HTR-8/SVneo (cell line): ENCODE measurements at regions not wholly inside any gene's neighbourhood (a gene's known extent, or its start where the extent isn't known, plus 50 kb on each side); places are given as distances from the start of the nearest gene placed in this dataset.

Source experiments
- DNase-seq: peaks from one replicate; pipeline ENCODE4 v3.0.0; 2011; ENCODE audit warnings: low spot score, mixed read lengths; ENCODE audit not compliant: insufficient read length
- FAIRE-seq: peaks from 2 replicates; lab custom pipeline; 2011; peaks lifted over from hg19 to GRCh38; lab: Jason Lieb, UNC

DNA sequence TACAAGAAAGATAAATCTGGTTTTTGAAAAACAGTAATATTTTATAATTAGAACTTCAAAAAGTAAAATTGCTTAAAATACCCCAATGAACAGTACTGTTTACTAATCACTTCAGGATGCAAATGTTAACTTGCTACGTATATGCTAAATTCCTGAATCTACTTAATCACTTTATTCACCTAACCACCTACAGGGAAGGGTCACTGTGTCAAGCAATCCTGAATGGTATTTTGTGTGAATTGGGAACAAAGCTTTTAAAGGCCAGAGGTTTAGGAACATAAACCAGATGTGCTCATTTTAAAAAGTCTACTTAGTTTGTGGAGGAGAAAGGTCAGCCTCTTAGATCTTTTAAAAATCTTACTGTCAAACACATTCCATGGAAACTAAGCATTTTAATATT lies 1143.0 kb upstream of the ADGRL2 start:
- DNase-seq (no peak), FAIRE-seq (no peak)

DNA sequence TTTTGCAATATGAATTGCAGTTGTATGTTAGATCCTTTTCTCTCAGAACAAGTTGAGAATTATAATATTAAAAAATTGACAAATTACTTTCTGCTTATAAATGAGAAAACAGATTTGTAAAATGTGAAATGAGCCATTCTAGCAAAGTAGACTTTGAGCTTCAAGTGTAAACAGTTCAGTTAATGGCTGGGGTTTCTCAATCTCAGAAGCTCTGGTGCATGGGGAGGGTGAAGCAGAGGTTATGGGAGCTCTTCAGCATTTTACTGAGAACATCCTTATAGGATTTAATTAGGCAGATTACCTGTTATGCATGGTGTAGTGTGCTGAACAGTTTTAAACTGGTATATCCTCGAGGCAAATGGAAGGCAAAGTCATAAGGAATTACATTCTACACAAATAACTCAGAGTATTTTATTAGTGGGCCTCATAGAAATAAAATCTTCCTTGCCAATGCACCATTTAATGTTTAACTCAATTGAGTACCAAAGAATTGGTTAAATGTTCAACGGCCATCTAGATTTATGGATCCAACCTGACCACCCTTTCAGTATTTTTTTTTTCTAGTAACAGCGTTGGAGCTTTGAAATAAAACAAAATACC lies 1143.6 kb upstream of the ADGRL2 start:
- FAIRE-seq = no peak
- DNase-seq = no peak

DNA sequence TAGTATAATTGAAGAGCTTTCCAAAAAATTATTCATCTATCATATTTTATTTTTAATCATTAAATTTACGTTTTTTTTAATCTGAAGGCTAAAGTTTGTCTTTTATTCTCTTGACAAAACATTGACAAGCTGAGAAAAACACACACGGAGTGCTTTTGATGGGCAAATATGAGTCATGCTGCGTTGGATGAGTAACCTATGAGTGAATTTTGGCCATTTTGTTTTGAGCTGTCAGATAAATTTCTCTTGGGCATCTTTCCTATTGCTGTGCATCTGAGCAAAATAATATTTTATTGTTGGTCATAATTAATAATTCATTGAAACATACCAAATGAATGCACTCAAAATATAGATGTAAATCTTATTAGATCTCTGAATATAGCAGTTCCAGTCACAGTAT lies 1144.1 kb upstream of the ADGRL2 start:
- DNase-seq (no peak), FAIRE-seq (no peak)

DNA sequence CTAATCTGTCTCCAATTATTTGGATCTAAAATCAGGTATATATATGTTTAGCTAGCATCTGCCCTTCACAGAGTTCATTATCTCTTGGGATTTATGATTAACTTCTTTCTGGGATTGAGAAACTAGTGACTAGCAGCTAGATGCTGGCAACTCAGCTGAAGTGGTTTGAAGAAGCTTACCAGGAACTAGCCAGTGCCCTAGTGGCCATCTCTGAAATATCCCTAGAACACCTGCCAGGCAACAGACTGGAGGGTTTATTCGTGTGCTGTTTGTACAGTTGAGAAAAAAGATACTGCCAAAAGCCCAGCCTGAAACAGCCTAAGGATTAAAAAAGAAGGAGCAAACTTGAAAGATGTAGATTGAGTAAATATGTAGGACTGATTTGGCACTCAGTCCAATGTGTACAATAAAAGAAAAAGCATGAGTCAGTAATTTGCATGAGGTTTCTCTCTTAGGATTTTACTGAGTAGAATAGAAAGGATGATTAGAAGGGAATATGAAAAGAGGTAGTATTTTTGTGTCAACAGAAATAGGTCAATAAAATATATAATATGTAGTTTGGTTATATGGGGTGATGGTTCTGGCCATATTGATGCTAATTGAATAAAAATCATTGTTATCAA lies 1144.6 kb upstream of the ADGRL2 start:
- DNase-seq (no peak), FAIRE-seq (no peak)

DNA sequence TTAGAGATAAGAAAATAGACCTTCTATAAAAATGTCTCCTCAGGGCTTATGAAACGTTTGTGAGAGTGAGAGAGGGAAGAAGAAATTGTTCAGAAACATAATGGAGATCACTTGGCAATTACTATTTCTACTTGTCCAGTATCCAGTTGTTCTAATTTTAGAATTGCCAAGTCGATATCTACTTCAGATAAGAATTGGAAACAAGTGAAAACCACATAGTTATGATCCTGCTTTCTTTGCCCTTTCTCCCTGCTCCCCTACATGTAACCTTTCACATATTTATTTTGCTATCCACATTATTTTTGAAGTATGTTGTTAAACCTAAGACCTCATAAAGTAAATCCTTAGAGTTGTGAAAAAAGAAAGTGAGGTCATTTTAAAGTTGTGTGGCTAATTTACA lies 1154.7 kb upstream of the ADGRL2 start:
- no peak for FAIRE-seq

DNA sequence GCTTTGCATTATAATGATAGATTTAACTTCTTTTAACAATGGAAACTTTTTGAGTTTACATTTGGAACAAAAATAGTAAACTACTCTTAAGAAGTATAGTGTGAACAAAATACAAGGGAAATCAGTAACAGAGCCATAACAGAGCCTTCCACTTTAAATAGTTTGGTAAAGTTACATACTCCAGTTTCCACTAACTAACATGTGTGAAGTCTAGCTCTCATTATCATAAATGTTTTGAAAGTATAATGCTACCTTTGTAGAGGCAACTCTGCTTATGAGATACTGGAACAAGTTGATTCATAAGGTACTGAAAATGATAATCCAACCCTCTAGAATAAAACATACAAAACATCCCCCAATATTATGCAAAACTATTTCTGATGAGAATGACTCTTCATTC lies 1155.1 kb upstream of the ADGRL2 start:
- no peak for FAIRE-seq

More for the DNA sequence above, 1154.7 kb upstream of the ADGRL2 start:
- no peak for DNase-seq

DNA sequence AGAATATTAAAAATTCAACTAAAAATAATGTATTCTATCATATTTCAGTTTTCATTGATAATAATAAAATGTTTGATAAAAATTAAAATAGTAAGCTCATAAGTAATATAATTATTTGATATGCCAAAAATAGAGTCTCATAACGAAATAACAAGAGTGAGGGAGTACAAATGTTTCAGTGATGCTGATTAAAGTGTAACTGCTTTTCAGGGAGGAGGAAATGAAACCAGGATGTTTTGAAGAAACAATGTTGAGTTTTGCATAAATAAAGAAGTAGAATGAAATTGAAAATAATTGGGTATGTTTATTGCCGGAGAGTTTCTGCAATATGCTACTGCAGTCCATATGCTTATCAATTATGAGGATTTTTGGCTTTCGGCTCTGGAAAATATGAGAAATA lies 1159.8 kb upstream of the ADGRL2 start:
- no peak for DNase-seq
- FAIRE-seq = no peak

More for the DNA sequence above, 1155.1 kb upstream of the ADGRL2 start:
- DNase-seq = no peak

DNA sequence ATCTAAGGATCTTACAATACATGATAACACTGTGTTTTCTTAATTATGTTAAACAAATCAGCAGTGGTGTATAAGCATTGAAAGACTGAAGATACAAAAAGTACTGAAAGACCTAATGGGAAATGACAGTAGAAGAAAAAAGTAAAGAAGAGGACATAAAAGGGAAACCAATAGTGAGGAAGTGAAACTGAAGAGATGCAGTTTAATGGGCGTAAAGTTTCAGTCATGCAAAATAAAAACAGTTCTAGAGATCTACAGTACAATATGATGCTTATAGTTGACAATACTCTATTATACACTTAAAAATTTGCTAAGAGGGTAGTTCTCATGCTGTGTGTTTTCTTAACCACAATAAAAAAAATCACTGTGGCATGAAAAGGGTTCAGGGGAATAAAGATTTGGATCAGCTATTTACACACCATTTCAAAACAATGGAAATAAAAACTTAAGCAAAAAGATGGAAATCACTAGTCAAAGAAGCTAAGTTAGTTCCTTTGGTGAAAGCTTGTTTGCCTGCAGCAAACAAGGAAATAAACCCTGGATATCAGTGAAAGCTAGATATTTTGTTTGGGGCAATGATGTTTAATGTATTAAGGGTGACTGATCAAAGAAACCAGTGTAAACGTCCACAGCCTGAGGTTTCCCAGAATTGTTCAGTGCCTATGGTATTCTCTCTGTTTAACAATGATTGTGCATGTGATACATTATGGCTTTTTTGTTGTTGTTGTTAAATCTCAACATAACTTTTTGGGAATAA lies 1160.8 kb upstream of the ADGRL2 start:
- no peak for FAIRE-seq
- no peak for DNase-seq

DNA sequence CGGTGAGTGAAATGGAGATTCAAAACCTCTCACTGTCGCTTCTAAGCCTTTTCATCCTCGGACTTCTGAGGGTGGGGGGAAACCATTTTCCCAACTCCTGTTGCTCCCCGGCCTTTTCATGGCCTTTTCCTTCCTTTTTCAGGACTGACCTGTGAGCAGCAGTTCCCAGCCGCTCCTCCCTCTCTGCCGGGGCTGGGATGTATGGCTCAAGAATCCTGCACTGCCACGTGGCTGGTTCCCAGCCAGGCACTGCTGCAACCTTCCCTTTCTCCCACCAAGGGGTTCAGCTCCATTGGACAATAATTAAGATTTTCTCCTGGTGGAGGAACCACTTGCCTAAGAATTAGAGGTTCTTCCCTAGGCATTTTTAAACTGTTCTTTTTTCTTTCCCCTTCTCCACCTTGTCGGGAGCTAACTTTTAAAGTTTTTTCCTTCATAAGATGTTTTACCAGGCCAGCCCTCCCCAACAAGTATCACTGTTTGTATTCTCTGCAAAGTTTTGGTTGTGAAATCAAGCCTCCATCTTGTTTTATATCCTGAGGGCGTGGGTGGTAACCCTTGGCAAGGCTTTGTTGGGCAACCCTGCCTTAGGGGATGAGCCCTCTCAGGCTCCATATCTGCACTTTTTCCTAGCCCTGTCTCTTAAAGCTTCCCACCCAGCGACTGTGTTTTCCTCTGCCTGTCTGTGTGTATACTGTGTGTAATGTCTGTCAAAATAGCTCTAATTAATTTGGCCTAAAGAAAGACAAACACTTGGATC lies 1166.6 kb upstream of the ADGRL2 start:
- FAIRE-seq = no peak
- DNase-seq = no peak

DNA sequence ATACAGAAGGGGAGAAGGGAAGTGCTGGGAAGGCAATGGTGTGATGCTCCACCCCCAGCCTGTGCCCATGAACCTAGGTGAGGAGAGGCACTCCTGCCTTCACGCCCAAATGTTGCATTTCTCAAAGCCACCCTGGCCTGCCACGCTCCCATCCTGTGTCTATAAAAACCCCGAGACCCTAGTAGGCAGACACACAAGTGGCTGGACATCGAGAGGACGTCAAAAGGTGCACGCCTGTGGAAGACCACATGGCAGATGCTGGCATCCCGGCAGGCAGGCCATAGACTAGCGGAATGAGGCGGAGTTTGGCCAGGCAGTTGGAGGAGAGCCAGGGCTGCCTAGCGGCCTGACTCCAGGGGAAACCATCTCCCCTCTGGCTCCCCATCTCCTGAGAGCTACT lies 1168.5 kb upstream of the ADGRL2 start:
- DNase-seq (no peak), FAIRE-seq (no peak)

DNA sequence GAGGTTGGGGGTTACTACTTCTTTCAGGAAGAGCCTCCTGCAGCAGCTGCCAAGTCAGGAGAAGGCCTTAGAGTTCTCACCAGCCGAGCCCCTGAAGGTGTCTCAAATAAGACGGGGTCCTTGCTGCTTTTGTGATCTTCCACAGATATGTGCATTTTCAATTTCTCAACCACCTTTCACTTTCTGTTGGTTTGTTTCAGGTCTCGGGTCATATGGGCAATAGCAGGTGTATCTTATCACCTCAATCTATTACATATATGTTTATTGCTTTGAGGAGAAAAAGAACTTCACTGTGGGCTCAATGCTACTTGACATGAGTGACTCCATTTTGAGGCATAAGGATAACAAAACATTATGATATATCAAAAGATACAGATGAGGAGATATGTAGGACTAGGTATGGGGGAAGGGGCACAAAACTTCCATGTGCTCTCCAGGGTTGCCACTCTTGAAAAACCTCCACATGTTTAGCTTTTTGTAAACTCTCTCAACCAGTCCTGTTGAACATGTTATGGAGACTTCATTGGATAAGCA lies 1171.4 kb upstream of the ADGRL2 start:
- DNase-seq = no peak
- no peak for FAIRE-seq

DNA sequence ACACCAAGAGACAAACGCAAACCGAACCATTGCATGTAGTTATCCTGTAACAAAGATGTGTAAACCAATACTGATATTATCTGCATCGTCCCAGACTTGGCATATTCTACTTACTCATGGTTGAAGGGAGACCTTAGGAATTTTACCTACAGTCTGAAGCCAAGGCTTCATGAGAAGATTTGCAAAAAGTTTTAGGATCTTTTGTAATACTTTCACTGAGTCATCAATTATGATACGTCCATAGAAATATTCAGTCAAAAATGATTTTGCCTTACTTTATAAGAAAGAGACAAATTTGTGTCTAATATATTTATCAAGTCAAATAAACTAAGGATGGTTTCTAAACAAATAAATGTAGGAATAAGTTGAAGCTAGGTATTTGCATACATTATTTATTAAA lies 1176.1 kb upstream of the ADGRL2 start:
- no peak for DNase-seq
- FAIRE-seq = no peak

DNA sequence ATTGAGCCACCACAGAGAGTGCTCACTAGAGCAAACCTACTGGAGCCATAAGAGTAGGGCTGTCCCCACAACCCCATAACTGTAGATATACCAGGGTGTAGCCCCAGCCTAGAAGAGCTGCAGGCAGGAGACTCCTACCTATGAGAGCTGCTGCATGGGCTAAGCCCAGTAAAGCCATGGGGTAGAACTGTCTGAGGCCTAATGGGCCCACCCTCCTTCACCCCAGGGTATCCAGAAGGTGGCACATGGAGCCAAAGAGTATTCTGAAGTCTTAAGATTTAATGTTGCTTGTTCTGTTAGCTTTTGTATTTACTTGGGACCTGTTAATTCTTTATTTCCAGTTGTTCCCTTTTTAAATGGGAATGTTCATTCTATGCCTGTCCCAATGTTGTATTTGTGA lies 1193.7 kb upstream of the ADGRL2 start:
- no peak for DNase-seq
- no peak for FAIRE-seq

DNA sequence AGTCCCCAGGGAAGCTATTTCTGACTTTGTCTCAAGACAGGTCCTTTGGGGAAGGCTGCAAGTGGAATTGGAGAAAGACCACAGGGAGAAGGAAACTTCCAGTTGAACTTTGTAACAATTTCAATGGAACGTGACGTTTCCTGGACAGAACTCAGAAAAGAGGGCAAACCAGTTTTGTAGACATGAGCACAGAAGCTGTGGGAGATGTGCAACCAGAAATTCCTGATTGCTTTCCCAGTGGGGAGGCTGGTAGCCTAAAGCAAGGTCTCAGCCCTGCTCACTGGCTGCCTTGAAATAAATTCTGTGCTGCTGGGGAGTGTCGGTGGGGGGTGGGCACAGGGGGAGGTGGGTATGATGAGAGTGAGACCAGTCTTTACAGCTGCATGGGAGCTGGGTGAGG lies 1206.7 kb upstream of the ADGRL2 start:
- DNase-seq (no peak), FAIRE-seq (no peak)

DNA sequence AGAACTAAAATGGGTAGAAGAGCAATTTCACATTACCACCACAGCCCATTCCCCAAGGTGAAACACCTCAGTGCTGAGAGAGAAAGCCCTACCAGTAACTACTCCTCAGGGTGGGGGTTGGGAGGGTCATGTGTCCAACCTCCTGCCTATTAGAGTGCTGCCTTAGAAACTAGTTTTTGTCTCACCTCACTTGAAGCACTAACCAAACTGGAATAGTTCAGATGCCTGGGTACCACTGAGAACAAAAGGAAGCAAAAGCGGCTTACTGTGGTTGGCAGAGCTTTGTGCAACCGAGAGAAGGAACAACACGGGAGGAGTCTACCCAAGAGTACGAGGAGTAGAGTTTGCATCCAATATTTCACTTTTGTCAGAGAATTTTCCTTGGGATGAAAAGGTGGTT lies 1207.5 kb upstream of the ADGRL2 start:
- FAIRE-seq = no peak
- DNase-seq = no peak

DNA sequence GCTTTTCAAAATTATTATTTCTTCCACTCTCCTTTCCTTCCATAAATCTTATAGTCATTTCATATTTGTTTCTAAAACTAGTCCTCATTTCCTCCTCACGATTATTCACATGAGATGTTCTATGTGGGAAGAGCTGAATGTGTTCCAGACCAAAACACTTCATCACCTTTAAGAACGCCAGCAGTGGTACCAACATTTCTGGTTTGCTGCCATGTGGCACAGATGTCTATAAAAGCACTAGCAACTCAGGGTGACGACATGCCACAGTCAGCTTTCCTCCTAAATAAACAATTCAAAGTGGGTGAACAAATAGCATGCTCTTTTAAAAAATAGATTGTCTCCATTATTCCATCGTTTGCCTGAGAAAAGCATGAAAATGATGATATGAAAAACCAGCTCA lies 1217.8 kb upstream of the ADGRL2 start:
- no peak for FAIRE-seq
- no peak for DNase-seq

DNA sequence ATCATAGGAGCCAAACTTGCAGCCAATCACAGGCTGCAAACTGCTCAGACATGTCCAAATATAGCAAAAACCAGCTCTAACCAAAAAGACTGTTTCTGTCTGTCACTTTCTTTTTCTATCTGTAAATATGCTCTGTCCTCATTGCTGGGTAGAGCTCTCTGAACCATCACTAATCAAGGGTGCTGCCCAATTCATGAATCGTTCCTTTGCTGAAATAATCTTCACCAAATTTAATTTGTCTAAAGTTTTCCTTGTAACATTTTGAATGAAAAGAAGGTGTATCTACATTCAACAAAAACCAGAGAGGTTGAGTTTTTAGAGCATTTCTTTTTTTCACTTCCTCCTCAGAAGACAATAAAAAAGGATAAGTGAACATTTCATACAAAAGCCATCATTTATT lies 1221.7 kb upstream of the ADGRL2 start:
- FAIRE-seq (no peak), DNase-seq (no peak)

DNA sequence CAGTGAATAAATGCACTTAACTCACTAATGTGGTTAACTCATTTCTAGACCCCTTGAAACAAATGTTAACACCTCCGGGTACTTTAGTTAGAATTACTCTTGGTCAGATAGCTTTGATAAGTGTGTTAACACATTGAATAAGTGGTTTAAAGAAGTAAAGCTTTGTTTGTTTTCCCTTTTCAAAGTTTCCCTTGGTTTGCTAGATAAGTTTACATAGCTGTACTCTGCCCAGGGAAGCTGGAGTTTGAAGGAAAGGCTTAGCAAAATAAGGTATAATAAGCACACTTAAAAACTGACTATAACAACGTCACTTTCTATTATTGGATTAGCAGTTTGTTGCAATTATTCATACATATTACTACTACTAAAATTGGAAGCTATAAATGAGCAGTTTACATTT lies 1233.9 kb upstream of the ADGRL2 start:
- no peak for FAIRE-seq
- DNase-seq = no peak

DNA sequence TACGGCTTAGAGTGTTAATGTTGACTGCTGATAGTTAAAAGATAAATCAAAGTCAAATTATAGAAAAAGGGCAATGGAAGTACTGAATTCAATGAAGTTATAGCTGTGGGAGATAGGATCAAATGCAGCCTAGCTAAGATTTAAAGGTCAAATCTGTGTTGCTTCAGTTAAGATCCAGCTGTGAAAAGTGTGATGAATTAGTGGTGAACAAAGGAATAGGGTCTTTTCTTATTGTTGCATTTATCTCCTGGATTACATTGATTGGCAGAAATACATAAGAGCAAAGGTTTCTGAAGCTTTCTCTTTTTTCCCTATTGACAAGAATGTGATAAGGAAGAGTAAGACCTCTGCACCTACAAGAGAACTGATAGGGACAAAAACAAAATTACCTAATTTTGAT lies 1234.6 kb upstream of the ADGRL2 start:
- no peak for DNase-seq

DNA sequence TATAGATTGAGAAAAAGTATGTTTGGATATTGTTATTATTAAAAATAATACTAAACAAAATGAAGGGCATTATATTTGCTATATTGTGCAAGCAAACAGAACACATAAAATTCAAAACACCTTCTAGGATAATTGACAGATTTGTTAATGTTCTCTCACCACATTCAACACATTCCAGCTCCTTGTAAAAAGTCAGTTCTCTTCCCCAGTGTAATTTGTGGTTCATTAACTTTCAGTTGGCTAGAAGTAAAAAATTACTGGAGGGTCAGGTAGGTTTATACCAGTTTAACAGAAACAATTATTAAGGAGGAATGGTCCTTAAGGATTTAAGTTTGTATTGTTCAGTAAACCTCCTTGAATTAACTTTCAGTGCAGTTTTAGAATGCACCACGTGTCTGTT lies 1235.3 kb upstream of the ADGRL2 start:
- FAIRE-seq (no peak), DNase-seq (no peak)

More for the DNA sequence above, 1234.6 kb upstream of the ADGRL2 start:
- FAIRE-seq = no peak

DNA sequence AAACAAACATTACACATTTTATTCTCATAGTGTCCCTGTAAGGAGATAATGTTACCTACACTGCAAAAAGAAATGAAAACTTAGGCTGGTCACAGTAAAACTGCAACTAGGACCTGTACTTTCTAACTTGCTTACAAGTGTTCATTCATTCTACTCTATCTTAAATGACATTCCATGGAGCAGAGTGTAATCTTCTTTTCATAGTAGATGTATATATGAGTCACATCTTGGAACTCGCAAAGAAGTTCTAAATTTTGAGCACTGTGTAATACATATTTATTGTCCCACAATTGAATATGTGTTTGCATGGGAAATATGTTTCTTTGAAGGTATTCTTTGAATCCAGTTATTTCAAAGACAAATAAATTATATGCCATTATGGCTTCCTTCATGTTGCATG lies 1258.5 kb upstream of the ADGRL2 start:
- no peak for FAIRE-seq
- peak; percentile 0 for DNase-seq
